HG03064 (cell line): ENCODE measurements at regions not wholly inside any gene's neighbourhood (a gene's known extent, or its start where the extent isn't known, plus 50 kb on each side); places are given as distances from the start of the nearest gene placed in this dataset.

Experiments used
- ATAC-seq: cut with Tn5 transposase; IDR thresholded peaks from one replicate; pipeline ENCODE4 v1.9.1; 2021; ENCODE audit warnings: low read depth; ENCODE audit not compliant: unreplicated experiment

DNA sequence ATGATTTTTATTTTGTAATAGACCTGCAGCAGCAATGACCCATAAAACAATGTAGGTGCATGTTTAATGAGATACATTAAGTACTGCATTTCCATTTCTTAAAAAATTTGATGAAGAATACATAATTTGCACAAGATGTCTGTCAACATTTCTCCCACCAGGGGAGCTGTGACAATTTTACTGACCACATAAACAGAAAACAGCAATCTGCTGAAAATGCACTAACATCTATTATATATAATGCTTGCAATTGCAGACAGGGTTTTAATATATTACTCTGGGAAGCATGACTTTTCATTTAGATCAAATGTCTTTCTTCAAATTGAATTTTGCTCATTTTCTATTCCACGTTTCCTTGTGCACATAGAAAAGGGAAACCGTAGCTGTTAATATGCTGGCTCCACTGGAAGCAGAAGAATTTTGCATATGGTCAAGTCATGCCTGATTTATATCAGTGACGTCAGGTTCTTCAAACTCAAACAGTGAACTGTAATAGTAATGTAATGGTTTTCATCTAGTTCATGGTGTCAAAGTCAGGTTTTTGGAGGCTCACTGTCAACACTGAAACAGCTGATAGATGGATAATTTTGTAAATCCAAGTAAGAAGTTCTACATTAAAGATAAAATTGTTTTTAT is 79.8 kb upstream of the IGF1R start:
- no peak for ATAC-seq

DNA sequence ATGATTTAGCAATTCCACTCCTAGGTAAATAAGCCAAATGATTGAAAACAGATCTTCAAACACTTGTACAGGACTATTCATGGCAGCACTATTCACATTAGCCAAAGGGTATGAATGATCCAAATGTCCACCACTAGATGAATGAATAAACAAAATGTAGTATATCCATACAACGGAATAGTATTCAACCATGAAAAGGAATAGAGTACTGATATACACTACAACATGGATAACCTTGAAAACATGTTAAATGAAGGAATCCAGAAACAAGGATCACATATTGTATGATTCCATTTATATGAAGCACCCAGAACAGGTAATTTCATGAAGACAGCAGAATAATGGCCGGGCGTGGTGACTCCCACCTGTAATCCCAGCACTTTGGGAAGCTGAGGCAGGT is 78.2 kb upstream of the IGF1R start:
- no peak for ATAC-seq

DNA sequence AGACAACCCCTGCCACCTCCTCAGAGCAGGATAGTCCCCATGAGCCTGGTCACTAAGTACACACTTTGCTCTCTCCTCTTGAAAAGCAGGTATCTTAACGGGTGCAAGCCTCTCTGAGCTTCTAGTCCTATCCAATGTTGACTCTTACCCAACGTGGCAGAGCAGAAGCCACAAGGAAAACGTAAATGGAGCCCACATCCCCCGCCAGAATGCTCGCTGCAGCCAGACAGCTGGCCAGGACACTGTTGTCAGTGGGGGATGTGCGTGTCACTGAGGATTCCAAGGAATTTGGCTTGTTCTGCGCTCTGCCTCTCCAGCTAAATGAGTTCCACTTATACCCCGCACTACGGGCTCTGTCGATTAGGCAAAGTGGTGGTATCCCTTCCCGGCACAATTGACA is 67.8 kb upstream of the IGF1R start:
- ATAC-seq = no peak

DNA sequence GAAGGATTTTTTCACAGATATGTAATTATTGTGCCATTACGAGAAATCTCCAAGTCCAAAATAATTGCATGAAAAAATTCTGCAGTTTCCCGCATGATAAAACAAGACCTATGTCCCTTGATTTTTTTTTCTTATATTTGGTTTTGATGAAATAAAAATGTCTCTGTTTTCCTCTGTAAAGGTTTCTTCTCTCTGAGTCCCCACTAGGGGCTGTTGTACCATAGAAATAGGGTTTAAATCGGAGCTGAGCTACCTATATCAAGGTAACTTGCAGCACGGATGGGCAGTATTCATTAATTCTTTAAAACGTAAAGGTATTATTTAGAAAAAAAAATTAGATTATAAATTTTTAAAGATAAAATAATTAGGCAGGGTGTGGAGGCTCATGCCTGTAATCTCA is 66.6 kb upstream of the IGF1R start:
- no peak for ATAC-seq

DNA sequence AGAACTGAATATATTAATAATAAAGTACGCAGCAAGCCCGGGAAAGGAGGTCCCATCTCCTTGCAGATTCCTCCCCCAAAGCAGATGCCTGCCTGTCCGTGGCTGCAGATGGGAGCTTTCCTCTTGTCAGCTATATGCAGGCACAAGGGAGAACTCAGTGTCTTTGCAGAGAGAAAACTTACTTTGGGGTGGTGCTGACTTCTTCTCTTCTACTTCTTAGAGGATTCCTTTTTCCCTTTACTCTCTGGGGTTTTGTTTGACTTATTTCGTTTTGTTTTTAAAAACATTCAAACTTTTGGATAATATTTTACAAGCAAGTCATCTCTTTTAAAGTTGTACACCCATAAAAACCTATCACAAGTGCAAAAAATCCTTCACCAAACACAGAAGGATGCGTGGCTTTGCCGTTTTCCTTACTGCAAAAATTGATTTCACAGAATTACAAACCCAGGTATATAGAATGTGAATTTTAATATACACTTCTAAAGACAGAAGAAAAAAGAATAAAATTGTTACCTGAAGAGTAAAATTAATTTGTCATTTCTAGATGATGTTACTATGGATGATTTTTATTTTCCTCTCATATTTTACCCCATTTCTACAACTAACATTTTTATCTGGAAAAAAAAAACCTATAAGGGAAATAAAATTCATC is 65.3 kb upstream of the IGF1R start:
- ATAC-seq = no peak

DNA sequence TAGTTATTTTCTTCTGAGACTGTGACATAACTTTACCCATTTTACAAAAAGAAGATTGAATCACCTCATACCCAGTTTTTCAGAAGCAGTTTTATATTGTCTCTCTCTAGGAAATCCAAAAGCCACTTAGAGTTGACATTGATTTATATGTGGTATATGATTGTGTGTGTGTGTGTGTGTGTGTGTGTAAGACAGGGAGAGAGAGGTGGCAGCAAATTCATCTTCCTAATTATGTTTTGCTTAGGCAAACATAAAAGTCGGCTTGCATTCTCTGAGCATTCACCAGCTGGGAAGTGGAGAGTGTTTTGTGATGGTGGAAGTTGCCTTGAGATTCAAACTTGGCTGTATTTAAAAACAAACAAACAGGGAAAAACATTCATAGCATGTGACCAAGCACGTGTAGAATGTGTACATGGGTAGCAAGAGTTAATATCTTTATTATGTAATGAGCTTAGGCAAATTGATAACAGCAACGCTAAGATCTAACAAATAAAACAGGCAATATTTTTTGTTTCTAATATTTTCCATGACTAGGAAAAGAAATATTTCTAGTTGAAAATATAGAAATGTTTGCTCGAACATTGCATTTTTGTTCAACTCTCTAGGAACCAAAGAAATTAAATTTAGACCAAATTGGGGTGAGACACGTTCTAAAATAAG is 64.4 kb upstream of the IGF1R start:
- no peak for ATAC-seq

DNA sequence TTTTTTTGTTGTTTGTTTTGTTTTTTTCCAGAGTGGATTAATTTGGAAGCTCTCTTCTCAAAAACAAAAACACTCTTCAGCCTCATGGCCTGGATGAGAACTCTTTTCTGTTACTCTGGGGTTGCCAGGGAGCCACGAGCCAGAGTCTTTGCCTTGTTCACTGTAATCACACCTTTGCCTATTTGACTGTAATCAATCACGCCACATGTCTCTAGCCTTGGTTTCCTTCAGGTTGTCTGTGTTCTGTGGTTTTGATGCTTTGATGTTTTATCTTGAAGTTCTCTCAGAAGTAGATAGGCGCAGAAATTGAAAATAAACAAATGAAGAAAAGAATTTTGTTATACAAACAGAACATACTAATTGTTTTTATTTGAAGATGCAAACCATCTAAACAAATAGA is 62.3 kb upstream of the IGF1R start:
- no peak for ATAC-seq

DNA sequence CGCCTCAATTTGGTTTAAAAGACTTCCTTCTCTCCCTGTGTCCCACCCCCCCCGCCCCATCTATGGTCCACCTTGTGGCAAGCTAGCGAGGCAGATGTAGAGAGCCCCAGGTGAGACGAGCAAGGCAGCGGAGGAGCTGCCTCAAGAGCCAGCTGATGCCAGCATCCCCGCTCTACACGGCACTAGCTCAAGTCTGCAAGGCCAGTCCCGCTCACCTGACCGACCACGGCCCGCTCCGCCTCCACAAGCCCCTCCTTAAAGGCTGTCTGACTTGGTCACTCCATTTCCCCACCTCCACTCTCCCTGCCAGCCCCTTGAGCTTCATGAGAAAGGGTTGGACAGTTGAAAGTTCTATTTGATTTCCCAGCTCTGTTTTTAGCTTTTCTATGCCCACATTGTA is 56.2 kb upstream of the IGF1R start:
- no peak for ATAC-seq

DNA sequence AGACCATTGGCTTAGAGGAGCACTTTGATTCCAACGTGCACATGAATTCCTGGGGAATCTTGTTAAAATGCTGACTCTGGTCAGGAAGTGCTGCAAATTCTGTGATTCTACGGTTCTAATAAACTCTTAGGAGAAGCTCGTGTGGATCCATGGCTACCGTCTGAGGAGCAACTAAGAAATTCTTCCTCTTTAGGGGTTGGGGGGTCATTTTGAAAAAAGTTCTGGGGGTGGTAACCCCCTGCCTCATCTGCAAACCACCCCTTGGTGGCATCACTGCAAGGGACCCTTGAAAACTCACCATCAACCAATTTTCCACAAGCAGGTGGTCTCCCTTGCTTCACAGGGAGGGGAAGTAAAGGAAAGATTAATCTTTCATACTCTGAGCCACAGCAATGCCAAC is 52.2 kb upstream of the IGF1R start:
- no peak for ATAC-seq

DNA sequence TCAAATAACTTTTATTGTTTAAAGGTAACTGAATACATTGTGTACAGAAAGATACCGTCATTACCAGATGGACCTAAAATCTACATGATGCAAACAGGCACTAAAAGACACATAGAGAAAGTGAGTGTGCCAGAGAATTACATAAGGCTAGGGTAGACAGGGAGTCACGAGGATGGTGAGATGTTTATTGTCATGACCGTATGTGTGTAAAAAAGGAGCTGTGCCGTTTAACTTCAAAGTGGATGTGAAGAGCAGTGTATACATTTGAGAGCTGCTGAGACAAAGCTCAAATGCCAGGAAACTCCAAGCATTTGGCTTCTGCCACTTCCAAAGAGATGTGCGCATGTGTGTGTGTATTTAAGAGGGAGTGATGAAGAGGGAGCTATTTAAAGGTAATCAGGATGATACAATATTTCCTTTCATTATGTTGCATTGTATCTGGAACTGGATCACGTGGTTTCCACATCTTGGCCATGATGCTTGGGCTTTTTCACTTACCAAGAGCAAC is 51.4 kb upstream of the IGF1R start:
- no peak for ATAC-seq

DNA sequence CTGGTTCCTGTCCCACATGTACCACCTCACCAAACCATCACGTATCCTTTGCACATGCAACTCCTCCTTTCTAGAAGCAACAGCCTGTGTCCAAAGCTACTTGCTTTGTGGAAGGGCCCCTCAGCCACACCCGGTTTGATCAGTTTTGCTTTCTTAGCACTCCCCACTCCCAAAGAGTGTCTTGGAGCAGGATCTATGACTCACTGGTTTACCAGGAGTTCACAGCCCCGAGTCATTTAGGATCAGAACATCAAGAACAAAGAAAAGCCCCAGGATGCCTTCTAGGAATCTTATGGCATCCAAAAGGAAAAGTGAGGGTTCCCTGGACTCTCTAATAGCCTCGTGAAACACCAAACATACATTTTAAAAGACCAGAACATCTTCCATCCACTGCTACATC is 50.7 kb upstream of the IGF1R start:
- ATAC-seq = no peak
